ENCODE measurements at regions not wholly inside any gene's neighbourhood (a gene's known extent, or its start where the extent isn't known, plus 50 kb on each side); places are given as distances from the start of the nearest gene placed in this dataset.

GRCh38 chr12:102645968-102646367 lies 165.6 kb upstream of the IGF1 start:
- TF ChIP-seq, protein P1, sequence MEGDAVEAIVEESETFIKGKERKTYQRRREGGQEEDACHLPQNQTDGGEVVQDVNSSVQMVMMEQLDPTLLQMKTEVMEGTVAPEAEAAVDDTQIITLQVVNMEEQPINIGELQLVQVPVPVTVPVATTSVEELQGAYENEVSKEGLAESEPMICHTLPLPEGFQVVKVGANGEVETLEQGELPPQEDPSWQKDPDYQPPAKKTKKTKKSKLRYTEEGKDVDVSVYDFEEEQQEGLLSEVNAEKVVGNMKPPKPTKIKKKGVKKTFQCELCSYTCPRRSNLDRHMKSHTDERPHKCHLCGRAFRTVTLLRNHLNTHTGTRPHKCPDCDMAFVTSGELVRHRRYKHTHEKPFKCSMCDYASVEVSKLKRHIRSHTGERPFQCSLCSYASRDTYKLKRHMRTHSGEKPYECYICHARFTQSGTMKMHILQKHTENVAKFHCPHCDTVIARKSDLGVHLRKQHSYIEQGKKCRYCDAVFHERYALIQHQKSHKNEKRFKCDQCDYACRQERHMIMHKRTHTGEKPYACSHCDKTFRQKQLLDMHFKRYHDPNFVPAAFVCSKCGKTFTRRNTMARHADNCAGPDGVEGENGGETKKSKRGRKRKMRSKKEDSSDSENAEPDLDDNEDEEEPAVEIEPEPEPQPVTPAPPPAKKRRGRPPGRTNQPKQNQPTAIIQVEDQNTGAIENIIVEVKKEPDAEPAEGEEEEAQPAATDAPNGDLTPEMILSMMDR (IDR thresholded peaks at IDR 0.05) = no peak
- TF ChIP-seq ZFX (IDR thresholded peaks at IDR 0.05; ENCODE audit: borderline replicate concordance) = no peak
